Activated naive CD8-positive, alpha-beta T cell treated with anti-CD3 and anti-CD28 coated beads, Interleukin-2, amount 10 ng/mL, durations not matched to agents 7 days and 5 days (primary cell): ENCODE measurements at regions not wholly inside any gene's neighbourhood (a gene's known extent, or its start where the extent isn't known, plus 50 kb on each side); places are given as distances from the start of the nearest gene placed in this dataset.

Experiments
- ATAC-seq: fragments of 150-1000 bp; cut with Tn5 transposase; one replicate; pipeline ENCODE4 v1.10.0; 2021; ENCODE audit warnings: low read depth, moderate library complexity
- POLR2A ChIA-PET: fragments of 350-600 bp; sonication (Branson Sonifier 250); formaldehyde crosslinking; loops from one replicate; lab custom pipeline; 2021; ENCODE audit warnings: antibody characterized with exemption; lab: Charles Lee
- DNase-seq: peaks from one replicate; pipeline ENCODE4 v3.0.0; 2021
- H3K27ac Mint-ChIP-seq: one replicate; pipeline ENCODE4 v1.8.0; 2022; ENCODE audit warnings: mild to moderate bottlenecking, mixed read lengths
- H3K27me3 Mint-ChIP-seq: one replicate; pipeline ENCODE4 v1.8.0; 2022; ENCODE audit warnings: mild to moderate bottlenecking, moderate library complexity, mixed read lengths
- H3K36me3 Mint-ChIP-seq: one replicate; pipeline ENCODE4 v1.8.0; 2021; ENCODE audit warnings: mild to moderate bottlenecking, mixed read lengths
- H3K4me1 Mint-ChIP-seq: one replicate; pipeline ENCODE4 v1.8.0; 2021; ENCODE audit warnings: mixed read lengths
- H3K4me3 Mint-ChIP-seq: one replicate; pipeline ENCODE4 v1.8.0; 2022; ENCODE audit warnings: mild to moderate bottlenecking, moderate library complexity, mixed read lengths
- H3K9me3 Mint-ChIP-seq: one replicate; pipeline ENCODE4 v1.8.0; 2021; ENCODE audit warnings: mixed read lengths

DNA sequence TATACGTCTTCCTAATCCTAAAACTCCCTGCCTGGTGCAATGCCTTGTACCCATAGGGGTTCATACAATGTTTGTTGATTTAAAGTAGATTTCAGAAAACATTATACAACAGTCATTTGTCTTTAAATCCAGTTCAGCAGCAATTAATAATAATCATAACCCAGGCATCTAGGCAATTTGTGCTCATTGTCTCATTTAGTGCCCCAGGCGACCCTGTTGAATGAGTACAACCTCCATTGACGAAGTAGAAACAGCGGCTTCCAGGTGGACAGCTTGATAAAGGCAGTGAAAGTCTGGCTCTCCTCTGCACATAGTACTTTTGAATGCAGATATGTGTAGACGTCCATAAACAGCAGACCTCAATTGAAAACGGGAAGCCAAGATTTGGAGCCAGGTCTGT lies 82.9 kb upstream of the CPM start:
- no peaks in the 10 kb centered on the region for H3K9me3 Mint-ChIP-seq
- ATAC-seq (no peak), DNase-seq (no peak)
- no peak overlapping the region for H3K27ac Mint-ChIP-seq
- H3K27me3 Mint-ChIP-seq = peaks cover 8% of the 10 kb centered on the region
- H3K4me3 Mint-ChIP-seq = no peak overlapping the region
- no peaks in the 10 kb centered on the region for H3K4me1 Mint-ChIP-seq
- no peaks in the 10 kb centered on the region for H3K36me3 Mint-ChIP-seq
- POLR2A ChIA-PET = no interaction called here

DNA sequence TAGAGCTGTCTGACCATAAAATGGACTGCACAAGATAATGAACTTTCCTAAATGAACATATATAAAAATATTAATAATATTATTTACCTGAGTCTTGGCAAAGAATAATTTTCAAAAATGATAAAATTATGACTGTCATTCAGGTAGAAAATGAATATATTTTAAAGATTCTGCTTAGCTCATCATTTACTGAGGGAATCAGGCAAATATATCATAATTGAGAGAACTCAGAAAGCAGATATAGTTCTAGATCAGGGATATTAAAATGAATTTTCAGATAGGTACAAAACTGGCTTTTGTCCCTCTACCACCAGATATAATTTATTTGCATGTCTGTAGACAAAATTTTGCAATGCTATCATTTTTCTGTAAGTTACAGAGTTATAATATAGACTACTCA lies 86.1 kb upstream of the CPM start:
- no peak overlapping the region for H3K27ac Mint-ChIP-seq
- H3K4me3 Mint-ChIP-seq = no peak overlapping the region
- no peaks in the 10 kb centered on the region for H3K9me3 Mint-ChIP-seq
- H3K27me3 Mint-ChIP-seq = peaks cover 10% of the 10 kb centered on the region
- no peaks in the 10 kb centered on the region for H3K4me1 Mint-ChIP-seq
- no peaks in the 10 kb centered on the region for H3K36me3 Mint-ChIP-seq
- ATAC-seq = no peak
- DNase-seq = no peak
- POLR2A ChIA-PET = no interaction called here

DNA sequence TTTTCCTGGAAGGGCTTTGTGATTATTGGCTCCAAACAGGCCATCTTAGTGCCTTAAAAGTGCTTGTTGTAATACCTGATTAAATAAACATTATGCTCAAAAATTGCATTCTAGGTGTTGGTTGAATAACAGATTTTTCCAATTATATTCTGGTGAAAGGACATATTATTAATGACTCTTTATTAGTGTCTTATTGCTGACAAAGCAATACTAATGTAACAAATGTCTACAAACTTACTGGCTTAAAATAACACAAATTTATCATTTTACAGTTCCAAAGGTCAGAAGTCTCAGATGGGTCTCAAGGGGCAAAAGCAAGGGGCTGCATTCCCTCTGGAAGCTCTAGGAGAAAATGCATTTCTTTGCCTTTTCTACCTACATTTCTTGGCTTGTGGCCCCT lies 86.9 kb upstream of the CPM start:
- no peaks in the 10 kb centered on the region for H3K9me3 Mint-ChIP-seq

DNA sequence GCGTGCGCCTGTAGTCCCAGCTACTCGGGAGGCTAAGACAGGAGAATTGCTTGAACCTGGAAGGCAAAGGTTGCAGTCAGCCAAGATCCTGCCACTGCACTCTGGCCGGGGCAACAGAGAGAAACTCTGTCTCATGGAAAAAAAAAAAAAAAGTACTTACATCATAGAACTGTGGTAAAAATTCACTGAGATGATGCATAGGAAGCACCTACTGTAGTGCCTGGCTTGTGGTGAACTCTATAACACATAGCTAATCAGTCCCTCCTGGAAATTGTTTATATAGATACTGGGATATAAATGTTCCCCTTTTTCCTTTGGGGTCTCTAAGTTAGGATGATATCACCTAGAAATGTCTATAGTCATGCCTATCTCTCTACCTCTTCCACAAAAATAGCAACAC lies 89.7 kb upstream of the CPM start:
- H3K27ac Mint-ChIP-seq = no peak overlapping the region
- ATAC-seq (no peak), DNase-seq (no peak)
- peaks cover 19% of the 10 kb centered on the region for H3K27me3 Mint-ChIP-seq
- H3K9me3 Mint-ChIP-seq = no peaks in the 10 kb centered on the region
- H3K4me3 Mint-ChIP-seq = no peak overlapping the region
- no peaks in the 10 kb centered on the region for H3K36me3 Mint-ChIP-seq
- H3K4me1 Mint-ChIP-seq = no peaks in the 10 kb centered on the region
- POLR2A ChIA-PET = no interaction called here

More for the DNA sequence above, 86.9 kb upstream of the CPM start:
- POLR2A ChIA-PET = no interaction called here
- ATAC-seq (no peak), DNase-seq (no peak)
- Mint-ChIP-seq H3K27me3 (peaks cover 12% of the 10 kb centered on the region), H3K27ac (no peak overlapping the region), H3K4me3 (no peak overlapping the region), H3K4me1 (no peaks in the 10 kb centered on the region), H3K36me3 (no peaks in the 10 kb centered on the region)

DNA sequence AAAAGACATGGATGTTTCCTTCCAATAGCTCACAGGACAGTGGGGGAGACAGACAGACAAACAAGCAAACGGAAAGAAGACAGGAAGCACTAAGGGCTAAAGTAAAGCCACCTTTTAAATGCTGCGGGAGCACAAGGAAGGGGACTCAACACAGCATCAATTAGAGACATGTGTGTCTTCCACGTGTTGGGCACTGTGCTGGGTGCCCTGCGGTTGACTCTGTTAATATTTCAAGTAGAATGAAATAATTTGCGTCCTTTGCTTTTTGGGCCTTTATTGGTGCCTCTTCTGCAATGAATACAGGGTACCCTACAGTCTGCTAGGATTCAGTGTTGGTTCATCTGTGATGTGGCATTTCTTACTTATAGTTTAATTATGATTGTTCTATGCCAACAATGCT lies 90.9 kb upstream of the CPM start:
- Mint-ChIP-seq H3K4me3 (no peak overlapping the region), H3K4me1 (no peaks in the 10 kb centered on the region), H3K27ac (no peak overlapping the region), H3K9me3 (no peaks in the 10 kb centered on the region), H3K27me3 (peaks cover 22% of the 10 kb centered on the region), H3K36me3 (no peaks in the 10 kb centered on the region)
- ATAC-seq (no peak), DNase-seq (no peak)
- POLR2A ChIA-PET = no interaction called here

DNA sequence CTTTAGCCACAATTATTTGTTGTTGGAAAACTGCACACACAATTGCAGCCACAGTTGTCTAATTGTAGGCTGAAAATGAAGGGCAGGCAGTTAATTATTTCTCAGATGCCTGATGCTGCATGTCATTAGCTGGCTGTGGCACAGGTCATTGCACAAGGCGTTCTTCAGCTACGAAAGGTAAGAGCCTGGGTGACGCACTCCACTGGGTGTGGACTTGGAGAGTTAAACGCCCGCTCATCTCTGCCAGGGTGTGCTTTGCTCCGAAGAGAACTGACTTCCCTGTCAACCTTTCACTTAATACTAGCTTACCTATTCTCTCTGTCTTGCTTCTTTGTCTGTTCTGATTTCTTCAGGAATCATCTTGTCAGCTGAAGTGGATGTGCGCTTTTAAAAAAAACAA lies 91.4 kb upstream of the CPM start:
- POLR2A ChIA-PET = no interaction called here

DNA sequence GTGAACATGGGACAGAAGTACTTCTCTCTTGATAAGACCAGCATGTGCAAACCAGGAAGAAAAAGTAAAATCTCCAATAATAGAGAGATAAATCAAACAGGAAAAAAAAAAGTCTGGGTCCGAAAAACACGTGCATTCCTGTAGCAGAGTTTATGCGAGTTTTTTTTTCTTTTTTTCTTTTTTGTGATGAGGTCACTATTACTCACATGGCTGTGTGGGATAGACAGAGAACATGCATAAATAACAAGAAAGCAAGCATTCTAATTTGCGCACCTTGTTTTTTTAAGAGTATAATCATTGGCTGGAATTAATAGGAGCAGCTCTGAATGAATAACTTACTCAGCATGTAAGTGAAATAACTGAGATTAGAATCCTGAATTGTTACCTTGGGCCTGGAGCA lies 91.9 kb upstream of the CPM start:
- ATAC-seq (no peak), DNase-seq (no peak)
- Mint-ChIP-seq H3K9me3 (no peaks in the 10 kb centered on the region), H3K4me1 (no peaks in the 10 kb centered on the region), H3K27me3 (peaks cover 22% of the 10 kb centered on the region), H3K36me3 (no peaks in the 10 kb centered on the region), H3K4me3 (no peak overlapping the region), H3K27ac (no peak overlapping the region)
- POLR2A ChIA-PET = no interaction called here

More for the DNA sequence above, 91.4 kb upstream of the CPM start:
- H3K36me3 Mint-ChIP-seq = no peaks in the 10 kb centered on the region
- no peak overlapping the region for H3K4me3 Mint-ChIP-seq
- H3K27ac Mint-ChIP-seq = no peak overlapping the region
- no peaks in the 10 kb centered on the region for H3K9me3 Mint-ChIP-seq
- peaks cover 22% of the 10 kb centered on the region for H3K27me3 Mint-ChIP-seq
- ATAC-seq (no peak), DNase-seq (no peak)
- H3K4me1 Mint-ChIP-seq = no peaks in the 10 kb centered on the region

DNA sequence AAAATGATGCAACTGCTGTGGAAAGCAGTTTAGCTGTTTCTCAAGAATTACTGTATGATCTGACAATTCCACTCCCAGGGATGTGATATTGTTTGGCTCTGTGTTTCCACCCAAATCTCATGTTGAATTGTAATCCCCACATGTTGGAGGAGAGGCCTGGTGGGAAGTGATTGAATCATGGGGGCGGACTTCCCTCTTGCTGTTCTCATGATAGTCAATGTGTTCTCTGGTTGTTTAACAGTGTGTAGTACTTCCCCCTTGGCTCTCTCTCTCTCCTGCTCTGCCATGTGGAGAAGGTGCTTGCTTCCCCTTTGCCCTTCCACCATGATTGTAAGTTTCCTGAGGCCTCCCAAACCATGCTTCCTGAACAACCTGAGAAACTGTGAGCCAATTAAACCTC lies 93.4 kb upstream of the CPM start:
- no peak overlapping the region for H3K27ac Mint-ChIP-seq
- peaks cover 20% of the 10 kb centered on the region for H3K27me3 Mint-ChIP-seq
- POLR2A ChIA-PET = no interaction called here
- ATAC-seq (no peak), DNase-seq (no peak)
- no peak overlapping the region for H3K4me3 Mint-ChIP-seq
- no peaks in the 10 kb centered on the region for H3K36me3 Mint-ChIP-seq
- no peaks in the 10 kb centered on the region for H3K4me1 Mint-ChIP-seq
- H3K9me3 Mint-ChIP-seq = no peaks in the 10 kb centered on the region

DNA sequence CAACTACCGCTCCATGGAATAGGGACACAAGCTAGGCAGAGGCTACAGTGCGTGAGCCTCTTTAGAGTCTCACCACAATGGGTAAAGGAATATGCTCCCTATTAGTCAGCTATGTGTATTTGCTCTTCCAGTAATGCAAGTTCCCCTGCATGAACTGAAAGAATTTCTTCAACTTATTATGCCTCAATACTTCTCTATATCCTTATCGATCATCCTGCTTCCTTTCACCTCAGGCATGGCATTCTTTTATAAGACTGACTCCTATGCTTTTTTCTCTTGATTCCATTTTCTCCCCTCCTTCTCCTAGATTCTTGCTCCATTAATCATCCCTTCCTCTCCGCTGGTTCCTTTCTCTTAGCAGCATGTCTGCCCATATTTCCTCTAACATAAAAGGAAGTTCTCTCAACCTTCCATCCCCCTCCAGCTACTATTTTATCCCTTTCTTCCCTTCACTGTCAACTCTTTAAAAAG lies 94.5 kb upstream of the CPM start:
- DNase-seq (no peak), ATAC-seq (no peak)
- Mint-ChIP-seq H3K4me3 (no peak overlapping the region), H3K27me3 (peaks cover 20% of the 10 kb centered on the region), H3K9me3 (no peaks in the 10 kb centered on the region), H3K4me1 (no peaks in the 10 kb centered on the region), H3K36me3 (no peaks in the 10 kb centered on the region), H3K27ac (no peak overlapping the region)
- POLR2A ChIA-PET = no interaction called here

DNA sequence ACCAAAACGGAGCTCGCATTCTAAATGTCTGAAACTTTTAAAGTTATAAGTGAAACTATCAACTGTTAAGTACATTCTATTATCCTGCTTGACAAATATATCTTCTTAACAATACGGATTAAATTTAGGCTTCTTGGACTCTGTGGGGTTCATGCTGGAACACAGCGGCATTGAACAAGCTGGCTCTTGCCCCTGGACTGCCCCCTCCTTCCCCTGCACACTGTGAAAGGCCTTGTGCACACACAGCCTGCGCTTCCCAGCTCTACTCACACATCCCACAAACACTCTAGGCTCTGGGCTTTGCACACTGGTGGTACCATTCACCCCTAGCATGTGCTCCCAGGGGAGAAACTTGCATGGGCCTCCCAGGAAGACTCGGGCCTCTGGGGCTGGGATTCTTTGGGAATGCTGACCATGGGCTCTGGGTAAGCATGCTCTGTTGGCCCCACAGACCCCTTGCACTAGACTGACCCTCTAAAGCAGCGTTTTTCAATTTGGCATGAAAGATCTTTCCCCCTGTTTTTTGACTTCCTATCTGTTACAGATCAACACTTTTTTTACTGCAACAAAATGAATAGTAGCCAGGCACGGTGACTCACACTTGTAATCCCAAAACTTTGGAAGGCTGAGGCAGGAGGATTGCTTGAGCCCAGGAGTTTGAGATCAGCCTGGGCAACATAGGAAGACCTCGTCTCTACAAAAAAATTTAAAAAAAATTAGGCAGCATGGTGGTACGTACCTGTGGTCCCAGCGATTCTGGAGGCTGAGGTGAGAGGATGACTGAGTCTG lies 96.2 kb upstream of the CPM start:
- ATAC-seq (no peak), DNase-seq (no peak)
- H3K9me3 Mint-ChIP-seq = no peaks in the 10 kb centered on the region
- H3K4me3 Mint-ChIP-seq = no peak overlapping the region
- POLR2A ChIA-PET = no interaction called here
- no peaks in the 10 kb centered on the region for H3K4me1 Mint-ChIP-seq
- H3K27ac Mint-ChIP-seq = no peak overlapping the region
- H3K36me3 Mint-ChIP-seq = no peaks in the 10 kb centered on the region
- peaks cover 22% of the 10 kb centered on the region for H3K27me3 Mint-ChIP-seq

DNA sequence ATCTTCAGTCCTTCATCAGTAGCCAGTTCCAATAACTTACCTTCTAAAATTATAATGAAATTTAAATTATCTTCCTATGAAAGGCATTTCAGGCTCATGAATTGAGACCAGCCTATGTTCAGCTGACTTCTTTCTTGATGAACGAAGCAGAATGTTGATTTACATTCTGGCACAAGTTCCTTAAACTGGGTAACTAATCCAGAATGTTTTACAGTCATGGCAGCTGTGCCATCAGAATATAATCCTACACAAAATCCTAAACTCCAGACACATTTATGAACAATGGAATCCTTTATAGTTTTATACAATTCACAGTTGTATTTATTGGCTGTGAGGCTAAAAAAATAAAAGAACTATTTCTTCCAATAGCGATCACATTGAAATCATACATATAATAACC lies 97.3 kb upstream of the CPM start:
- Mint-ChIP-seq H3K36me3 (no peaks in the 10 kb centered on the region), H3K27me3 (peaks cover 16% of the 10 kb centered on the region), H3K4me1 (no peaks in the 10 kb centered on the region), H3K9me3 (no peaks in the 10 kb centered on the region), H3K4me3 (no peak overlapping the region), H3K27ac (no peak overlapping the region)
- DNase-seq = no peak
- no peak for ATAC-seq
- POLR2A ChIA-PET = interaction anchor here (0.6 kb wide), 1 partner anchor 107 kb away, joined by 5 read pairs; no protein-coding TSS in a partner anchor

DNA sequence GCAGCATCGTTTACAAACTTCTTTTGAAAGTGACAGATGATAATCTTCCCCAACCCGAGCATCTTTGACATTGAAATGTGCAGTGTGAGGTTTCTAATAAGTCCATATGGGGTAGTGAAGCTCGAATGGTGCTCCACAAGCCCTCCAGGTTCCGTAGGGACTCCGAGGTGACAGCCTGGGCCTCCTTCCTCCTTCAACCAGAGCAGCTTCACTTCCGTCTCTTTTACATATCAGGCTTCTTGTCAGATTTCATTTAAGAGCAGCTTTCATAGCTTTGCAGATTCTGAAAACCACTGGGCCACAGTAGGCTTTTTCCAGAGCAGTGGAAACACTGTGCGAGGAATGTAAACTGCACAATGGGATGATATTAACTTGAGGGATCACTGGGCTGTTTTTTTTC lies 103.6 kb upstream of the CPM start:
- ATAC-seq = no peak
- POLR2A ChIA-PET = interaction anchor here (0.6 kb wide), 1 partner anchor 57 kb away, joined by 3 read pairs; no protein-coding TSS in a partner anchor
- peaks cover 11% of the 10 kb centered on the region for H3K27me3 Mint-ChIP-seq

DNA sequence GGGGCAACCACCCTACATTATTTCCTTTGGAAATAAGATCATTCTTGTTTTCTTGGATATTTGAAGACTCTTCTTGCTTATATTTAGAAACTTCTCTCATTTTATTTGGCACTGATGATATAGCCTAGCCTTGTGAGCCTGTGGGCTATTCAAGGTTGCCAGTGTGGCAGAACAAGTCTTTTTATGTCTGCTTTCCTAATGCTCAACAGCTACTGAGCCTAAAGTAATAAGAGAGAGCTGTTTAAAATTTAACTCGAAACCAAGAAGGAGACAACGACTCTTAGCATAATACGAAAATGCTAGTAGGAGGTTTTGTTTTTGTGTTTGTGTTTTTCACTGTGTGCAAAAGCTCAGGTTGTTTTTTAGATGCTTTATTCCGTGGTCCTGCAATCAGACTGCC lies 104.0 kb upstream of the CPM start:
- POLR2A ChIA-PET = no interaction called here
- no peak overlapping the region for H3K27ac Mint-ChIP-seq

More for the DNA sequence above, 103.6 kb upstream of the CPM start:
- Mint-ChIP-seq H3K27ac (no peak overlapping the region), H3K4me3 (no peak overlapping the region), H3K36me3 (no peaks in the 10 kb centered on the region), H3K4me1 (no peaks in the 10 kb centered on the region), H3K9me3 (peaks cover 4% of the 10 kb centered on the region)
- no peak for DNase-seq

DNA sequence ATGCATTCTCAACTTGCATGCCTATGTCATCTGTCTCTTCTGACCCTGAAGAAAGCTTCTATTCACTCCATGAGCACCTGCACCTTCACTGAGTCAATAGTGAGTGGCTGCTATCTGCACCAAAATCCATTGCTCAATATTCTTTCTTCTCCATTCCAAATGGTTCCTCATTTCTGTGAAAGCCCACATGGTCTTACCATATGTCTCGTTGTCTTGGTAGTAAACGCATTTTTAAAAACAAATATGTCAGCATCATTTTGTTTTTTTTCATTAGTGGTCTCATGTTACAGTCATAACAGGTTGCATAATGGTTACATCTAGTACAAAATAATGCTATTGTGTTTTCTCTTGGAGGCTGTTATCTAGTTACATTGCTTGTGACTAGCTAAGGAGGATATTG lies 106.9 kb upstream of the CPM start:
- H3K4me1 Mint-ChIP-seq = no peaks in the 10 kb centered on the region
- H3K4me3 Mint-ChIP-seq = no peak overlapping the region
- DNase-seq (no peak), ATAC-seq (no peak)
- POLR2A ChIA-PET = no interaction called here
- H3K27ac Mint-ChIP-seq = no peak overlapping the region
- H3K36me3 Mint-ChIP-seq = no peaks in the 10 kb centered on the region
- peaks cover 4% of the 10 kb centered on the region for H3K9me3 Mint-ChIP-seq
- peaks cover 5% of the 10 kb centered on the region for H3K27me3 Mint-ChIP-seq

More for the DNA sequence above, 104.0 kb upstream of the CPM start:
- ATAC-seq (no peak), DNase-seq (no peak)
- Mint-ChIP-seq H3K4me1 (no peaks in the 10 kb centered on the region), H3K36me3 (no peaks in the 10 kb centered on the region), H3K27me3 (peaks cover 11% of the 10 kb centered on the region), H3K4me3 (no peak overlapping the region), H3K9me3 (peaks cover 4% of the 10 kb centered on the region)
